Right atrium auricular region (tissue), 2 donors: ENCODE measurements at regions not wholly inside any gene's neighbourhood (a gene's known extent, or its start where the extent isn't known, plus 50 kb on each side); places are given as distances from the start of the nearest gene placed in this dataset.

Experiments used
- DNase-seq: peaks from one replicate; pipeline ENCODE4 v3.0.0-alpha.2; 2019; ENCODE audit warnings: low spot score
- H3K27ac ChIP-seq, 2 donors: fragments of 200-600 bp; sonication (generic); 1 replicate in 1 of 2; 2 replicates in 1 of 2; pipeline ENCODE4 v1.5.1; 2016 to 2019
- H3K27me3 ChIP-seq, 2 donors: fragments of 200-600 bp; sonication (generic); one replicate each; pipeline versions ENCODE4 v1.5.1 to v1.6.0; 2017 to 2019
- H3K36me3 ChIP-seq: fragments of 200-600 bp; sonication (generic); one replicate; pipeline ENCODE4 v1.5.1; 2016
- H3K4me1 ChIP-seq, 2 donors: fragments of 200-600 bp; sonication (generic); one replicate each; pipeline versions ENCODE4 v1.5.1 to v1.6.0; 2017 to 2019
- H3K4me3 ChIP-seq, 2 donors: fragments of 200-600 bp; sonication (generic); 1 replicate in 1 of 2; 2 replicates in 1 of 2; pipeline ENCODE4 v1.5.1; 2017 to 2019; ENCODE audit warnings: mild to moderate bottlenecking in 1 of 2, moderate library complexity in 1 of 2
- H3K9me3 ChIP-seq, 2 donors: fragments of 200-600 bp; sonication (generic); one replicate each; pipeline ENCODE4 v1.5.1; 2019
- TF ChIP-seq, protein P1 (sequence below), 2 donors: fragments of 200-600 bp; sonication (generic); IDR thresholded peaks; one replicate each; pipeline ENCODE4 v1.5.1; 2019; ENCODE audit warnings: antibody characterized with exemption in 2 of 2

DNA sequence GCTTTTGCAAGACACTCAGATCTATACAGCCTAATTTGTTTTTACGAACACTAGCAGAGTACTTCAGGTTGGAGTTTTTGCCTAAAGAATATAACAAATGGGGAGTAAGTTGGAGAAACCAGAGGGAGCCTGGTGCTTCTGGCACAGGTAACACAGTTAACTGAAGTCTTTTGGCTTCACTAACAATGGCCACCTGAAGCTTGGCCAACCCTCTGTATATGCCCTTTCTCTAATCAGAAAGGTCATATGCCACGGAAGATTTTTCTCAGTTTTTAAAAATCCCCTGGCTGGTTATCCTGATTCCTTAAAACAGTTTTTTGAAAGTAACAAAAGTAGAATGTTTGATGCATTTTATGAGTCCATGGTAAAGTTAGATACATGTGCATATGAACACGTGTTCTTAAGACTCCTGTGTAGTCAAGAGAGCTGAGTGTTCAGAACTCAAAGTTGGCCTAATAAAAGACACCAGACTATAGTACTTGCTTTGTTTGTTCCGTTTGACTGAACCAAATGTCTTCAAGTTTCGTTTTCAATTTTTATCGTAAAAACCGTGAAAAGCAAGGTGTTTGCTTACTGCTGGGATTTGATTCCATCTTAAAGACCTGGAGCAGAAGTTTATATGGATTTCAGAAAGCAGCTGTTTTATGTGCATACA lies 137.5 kb downstream of the KCNRG start:
- TF ChIP-seq, protein P1, sequence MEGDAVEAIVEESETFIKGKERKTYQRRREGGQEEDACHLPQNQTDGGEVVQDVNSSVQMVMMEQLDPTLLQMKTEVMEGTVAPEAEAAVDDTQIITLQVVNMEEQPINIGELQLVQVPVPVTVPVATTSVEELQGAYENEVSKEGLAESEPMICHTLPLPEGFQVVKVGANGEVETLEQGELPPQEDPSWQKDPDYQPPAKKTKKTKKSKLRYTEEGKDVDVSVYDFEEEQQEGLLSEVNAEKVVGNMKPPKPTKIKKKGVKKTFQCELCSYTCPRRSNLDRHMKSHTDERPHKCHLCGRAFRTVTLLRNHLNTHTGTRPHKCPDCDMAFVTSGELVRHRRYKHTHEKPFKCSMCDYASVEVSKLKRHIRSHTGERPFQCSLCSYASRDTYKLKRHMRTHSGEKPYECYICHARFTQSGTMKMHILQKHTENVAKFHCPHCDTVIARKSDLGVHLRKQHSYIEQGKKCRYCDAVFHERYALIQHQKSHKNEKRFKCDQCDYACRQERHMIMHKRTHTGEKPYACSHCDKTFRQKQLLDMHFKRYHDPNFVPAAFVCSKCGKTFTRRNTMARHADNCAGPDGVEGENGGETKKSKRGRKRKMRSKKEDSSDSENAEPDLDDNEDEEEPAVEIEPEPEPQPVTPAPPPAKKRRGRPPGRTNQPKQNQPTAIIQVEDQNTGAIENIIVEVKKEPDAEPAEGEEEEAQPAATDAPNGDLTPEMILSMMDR (IDR thresholded peaks at IDR 0.05), result no peak
- Histone ChIP-seq H3K4me1 (no peaks in the 10 kb centered on the region), H3K27me3 (no peaks in the 10 kb centered on the region), H3K9me3 (no peaks in the 10 kb centered on the region), H3K36me3 (no peaks in the 10 kb centered on the region), H3K4me3 (peak overlapping the region in 1 of 2 donors; percentile 16), H3K27ac (no peak overlapping the region)
- DNase-seq, result no peak

DNA sequence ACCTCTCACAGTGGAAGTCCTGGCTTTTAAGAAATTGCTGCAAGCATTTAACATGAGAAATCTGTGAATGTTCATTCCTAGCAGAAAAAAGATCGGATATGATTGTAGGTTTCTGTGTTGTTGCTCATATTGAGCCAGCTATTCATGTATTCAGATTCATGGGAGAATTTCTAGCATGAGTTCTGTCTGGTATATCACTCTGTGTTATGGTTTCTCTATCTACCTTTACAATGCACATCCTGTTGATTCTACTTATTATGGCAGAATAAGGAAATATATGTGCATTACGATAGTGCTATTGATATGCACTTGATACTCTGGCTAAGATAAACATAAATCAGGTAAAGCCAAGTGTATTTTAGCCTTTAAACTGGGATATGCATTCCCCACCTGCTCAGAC lies 138.2 kb downstream of the KCNRG start:
- Histone ChIP-seq H3K4me3 (no peak overlapping the region), H3K27me3 (no peaks in the 10 kb centered on the region), H3K36me3 (no peaks in the 10 kb centered on the region), H3K4me1 (no peaks in the 10 kb centered on the region), H3K27ac (no peak overlapping the region), H3K9me3 (no peaks in the 10 kb centered on the region)
- TF ChIP-seq, protein P1 (IDR thresholded peaks at IDR 0.05), result no peak
- no peak for DNase-seq

DNA sequence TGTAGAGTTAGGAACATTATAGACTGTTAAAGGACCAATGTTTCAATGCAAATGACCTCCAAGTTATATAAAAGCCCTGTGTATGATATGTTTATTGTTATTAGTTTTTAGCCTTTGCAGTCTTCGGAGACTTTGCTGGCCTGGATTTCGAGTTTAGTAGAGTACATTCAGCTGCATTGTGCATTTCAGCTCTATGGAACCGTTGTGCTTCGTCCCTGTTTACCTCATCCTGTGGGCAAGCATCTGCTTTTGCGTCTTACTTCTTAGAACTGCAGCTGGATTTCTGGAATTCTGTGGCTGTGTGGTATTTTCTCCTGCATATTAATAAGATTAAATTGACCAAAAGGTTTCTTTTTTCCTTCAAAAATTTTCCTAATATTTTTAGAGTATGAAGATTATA lies 138.6 kb downstream of the KCNRG start:
- TF ChIP-seq, protein P1 (IDR thresholded peaks at IDR 0.05), result no peak
- H3K27ac ChIP-seq, result no peak overlapping the region
- H3K4me3 ChIP-seq, result no peak overlapping the region
- H3K27me3 ChIP-seq, result no peaks in the 10 kb centered on the region
- H3K9me3 ChIP-seq, result no peaks in the 10 kb centered on the region
- no peaks in the 10 kb centered on the region for H3K4me1 ChIP-seq
- H3K36me3 ChIP-seq, result no peaks in the 10 kb centered on the region
- DNase-seq, result no peak

DNA sequence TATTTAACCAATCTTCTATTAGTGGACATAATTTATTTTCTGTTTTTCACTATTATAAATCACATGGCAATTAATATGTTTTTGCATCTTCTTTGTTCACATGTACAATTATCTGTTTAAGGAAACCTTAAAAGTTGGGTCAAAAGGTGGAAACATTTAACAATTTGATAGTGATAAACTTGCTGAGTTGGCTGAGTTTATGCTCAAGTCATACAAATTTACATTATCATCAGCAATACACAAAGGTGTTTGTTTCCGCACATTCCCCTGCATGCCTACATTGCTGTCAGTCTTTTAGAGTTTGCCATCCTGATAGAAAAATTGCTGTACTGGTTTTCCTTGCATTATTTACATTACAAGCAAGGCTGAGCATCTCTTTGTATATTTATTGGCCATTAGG lies 139.5 kb downstream of the KCNRG start:
- TF ChIP-seq, protein P1 (IDR thresholded peaks at IDR 0.05), result no peak

DNA sequence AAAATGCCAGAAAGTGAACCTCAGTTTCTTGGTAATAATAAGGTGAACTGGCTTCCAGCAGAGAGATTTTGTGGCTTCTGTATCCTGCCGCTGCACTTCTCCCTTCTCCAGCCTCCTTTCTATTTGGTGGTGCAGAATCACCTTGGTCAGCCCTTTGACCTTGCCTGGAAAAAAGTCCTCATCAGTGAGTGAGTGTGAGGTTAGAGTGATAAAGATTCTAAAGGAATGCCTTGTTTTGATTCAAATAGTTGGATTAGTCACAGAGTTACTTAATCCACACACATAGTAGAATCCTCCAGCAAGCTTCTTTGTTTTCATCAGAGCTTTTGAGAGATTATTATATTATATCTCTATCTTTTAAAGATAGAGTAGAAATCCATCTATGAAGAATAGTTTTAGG lies 140.9 kb downstream of the KCNRG start:
- Histone ChIP-seq H3K9me3 (no peaks in the 10 kb centered on the region), H3K4me1 (no peaks in the 10 kb centered on the region), H3K4me3 (no peak overlapping the region), H3K27ac (no peak overlapping the region), H3K27me3 (no peaks in the 10 kb centered on the region), H3K36me3 (no peaks in the 10 kb centered on the region)
- TF ChIP-seq, protein P1 (IDR thresholded peaks at IDR 0.05), result no peak
- no peak for DNase-seq

More for the DNA sequence above, 139.5 kb downstream of the KCNRG start:
- Histone ChIP-seq H3K27ac (no peak overlapping the region), H3K4me3 (no peak overlapping the region), H3K9me3 (no peaks in the 10 kb centered on the region), H3K27me3 (no peaks in the 10 kb centered on the region), H3K4me1 (no peaks in the 10 kb centered on the region), H3K36me3 (no peaks in the 10 kb centered on the region)
- DNase-seq, result no peak

DNA sequence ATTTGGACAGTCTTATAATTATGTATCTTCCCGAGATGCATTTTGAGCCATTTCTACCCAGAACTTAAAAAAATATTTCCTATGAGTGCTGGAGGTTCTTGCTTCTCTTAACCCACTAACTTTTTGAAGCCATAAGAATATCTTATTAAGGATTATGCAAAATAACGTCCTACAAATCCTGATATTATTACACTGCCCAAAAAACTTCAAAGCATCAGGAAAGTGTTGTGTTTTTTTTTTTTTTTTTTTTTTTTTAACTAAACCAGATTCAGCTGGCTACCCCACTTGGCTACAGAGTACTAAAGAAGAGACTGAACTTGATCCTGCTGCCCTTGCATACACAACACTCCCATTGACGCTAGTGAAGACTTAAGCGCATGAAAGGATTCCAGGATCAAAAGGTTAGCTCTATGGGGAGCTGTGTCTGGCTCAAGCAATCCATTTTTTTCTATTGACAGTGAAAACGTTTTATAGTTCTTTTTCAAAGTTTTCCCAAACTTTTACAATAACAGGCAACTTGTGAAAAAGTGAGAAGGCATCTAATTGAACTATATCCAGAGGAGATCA lies 141.4 kb downstream of the KCNRG start:
- Histone ChIP-seq H3K9me3 (no peaks in the 10 kb centered on the region), H3K27me3 (no peaks in the 10 kb centered on the region), H3K27ac (no peak overlapping the region), H3K36me3 (no peaks in the 10 kb centered on the region), H3K4me3 (no peak overlapping the region), H3K4me1 (no peaks in the 10 kb centered on the region)
- no peak for DNase-seq
- TF ChIP-seq, protein P1 (IDR thresholded peaks at IDR 0.05), result no peak
